ENCODE measurements at regions not wholly inside any gene's neighbourhood (a gene's known extent, or its start where the extent isn't known, plus 50 kb on each side); places are given as distances from the start of the nearest gene placed in this dataset.
A peak's percentile ranks its signal among the peaks of the same experiment; 100 is the strongest.

- no peak for DNase-seq
These were observed 503.5 kb downstream of the MID1IP1 start for GRCh38 chrX:39304746-39305145.

GRCh38 chrX:39307488-39307887 lies 506.2 kb downstream of the MID1IP1 start:
- DNase-seq, result no peak

GRCh38 chrX:39308126-39308525 lies 506.9 kb downstream of the MID1IP1 start:
- DNase-seq, result no peak

GRCh38 chrX:39309018-39309635 lies 507.9 kb downstream of the MID1IP1 start:
- DNase-seq, result peak; percentile 41

GRCh38 chrX:39309721-39310152 lies 508.5 kb downstream of the MID1IP1 start:
- peak; percentile 20 for DNase-seq

- no peak for DNase-seq
These were observed 509.6 kb downstream of the MID1IP1 start for GRCh38 chrX:39310891-39311290.

GRCh38 chrX:39311646-39312045 lies 510.4 kb downstream of the MID1IP1 start:
- DNase-seq, result no peak

GRCh38 chrX:39313146-39313545 lies 511.9 kb downstream of the MID1IP1 start:
- no peak for DNase-seq

- no peak for DNase-seq
These were observed 517.5 kb downstream of the MID1IP1 start for GRCh38 chrX:39318506-39319343.

- no peak for DNase-seq
These were observed 518.9 kb downstream of the MID1IP1 start for GRCh38 chrX:39320165-39320564.

- DNase-seq, result no peak
These were observed 521.2 kb downstream of the MID1IP1 start for GRCh38 chrX:39322496-39322895.

- no peak for DNase-seq
These were observed 523.1 kb downstream of the MID1IP1 start for GRCh38 chrX:39324233-39324930.

- DNase-seq, result no peak
These were observed 526.0 kb downstream of the MID1IP1 start for GRCh38 chrX:39327255-39327654.

GRCh38 chrX:39327705-39328104 lies 526.4 kb downstream of the MID1IP1 start:
- DNase-seq, result no peak

GRCh38 chrX:39328661-39329060 lies 527.4 kb downstream of the MID1IP1 start:
- DNase-seq, result no peak

GRCh38 chrX:39331082-39331704 lies 529.9 kb downstream of the MID1IP1 start:
- no peak for DNase-seq

- no peak for DNase-seq
These were observed 532.2 kb downstream of the MID1IP1 start for GRCh38 chrX:39333451-39333850.

GRCh38 chrX:39335513-39336235 lies 534.4 kb downstream of the MID1IP1 start:
- DNase-seq, result no peak

GRCh38 chrX:39336671-39337311 lies 535.5 kb downstream of the MID1IP1 start:
- no peak for DNase-seq

- DNase-seq, result no peak
These were observed 536.2 kb downstream of the MID1IP1 start for GRCh38 chrX:39337451-39337850.

GRCh38 chrX:39338583-39338982 lies 537.3 kb downstream of the MID1IP1 start:
- DNase-seq, result no peak

All from NCI-H226 (cell line).